HG03159 (cell line): ENCODE measurements at regions not wholly inside any gene's neighbourhood (a gene's known extent, or its start where the extent isn't known, plus 50 kb on each side); places are given as distances from the start of the nearest gene placed in this dataset.
"Not testable (repeated sequence)": the region's sequence is repeated elsewhere in the genome, so short reads cannot be mapped to it uniquely, and the experiment has no call there.

Source experiments
- ATAC-seq: cut with Tn5 transposase; IDR thresholded peaks from one replicate; pipeline ENCODE4 v1.9.1; 2021; ENCODE audit warnings: mild to moderate bottlenecking, moderate library complexity; ENCODE audit not compliant: unreplicated experiment

DNA sequence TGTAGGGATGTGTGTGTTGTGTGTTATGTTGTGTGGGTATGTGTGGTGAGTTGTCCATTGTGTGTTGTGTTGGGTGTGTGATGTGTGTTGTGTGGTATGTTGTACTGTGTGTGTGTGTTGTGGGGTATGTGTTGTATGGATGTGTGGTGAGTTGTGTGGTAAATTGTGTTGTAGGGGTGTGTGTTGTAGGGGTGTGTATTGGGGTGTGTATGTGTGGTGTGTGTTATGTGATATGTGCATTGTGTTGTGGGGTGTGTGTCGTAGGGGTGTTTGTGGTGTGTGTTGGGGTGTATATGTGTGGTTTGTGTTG is 97.8 kb upstream of the PODXL start:
- no peak for ATAC-seq

DNA sequence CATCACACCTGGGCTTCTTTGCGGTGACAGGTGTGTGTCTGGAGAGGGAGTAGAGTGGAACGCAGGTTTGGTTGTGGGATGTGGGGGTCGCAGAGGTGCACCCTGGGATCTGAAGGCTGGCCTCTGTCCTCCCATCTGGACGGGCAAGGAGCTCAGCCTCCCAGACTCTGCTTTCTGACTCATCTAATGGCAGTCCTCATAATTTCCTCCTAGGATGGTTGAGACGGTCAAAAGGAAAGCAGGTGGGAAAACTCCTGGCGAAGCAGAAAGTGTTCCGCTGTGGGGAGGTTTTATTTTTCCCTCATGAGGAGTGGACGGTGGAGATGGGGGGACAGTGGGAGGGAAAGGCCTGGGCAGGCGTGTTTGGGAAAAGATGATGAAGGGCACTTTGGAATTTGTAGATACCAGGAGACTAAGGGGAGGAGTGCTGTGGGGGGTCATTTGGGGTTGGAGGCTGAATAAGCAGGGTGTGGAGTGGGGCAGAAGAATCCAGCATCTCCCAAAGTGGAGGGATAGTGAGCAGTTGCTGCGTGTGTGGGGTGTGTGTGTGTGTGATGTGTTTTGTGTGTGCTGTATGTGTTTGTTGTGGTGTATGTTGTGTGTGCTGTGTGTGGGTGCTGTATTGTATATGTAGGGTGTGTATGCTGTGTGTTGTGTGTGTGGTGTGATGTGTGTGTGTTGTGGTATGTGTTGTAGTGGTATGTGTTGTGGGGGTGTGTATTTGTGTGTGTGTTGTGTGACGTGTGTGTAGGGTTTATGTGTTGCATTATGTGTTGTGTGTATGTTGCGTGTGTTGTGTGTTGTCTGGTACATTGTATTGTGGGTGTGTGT is 97.2 kb upstream of the PODXL start:
- no peak for ATAC-seq

DNA sequence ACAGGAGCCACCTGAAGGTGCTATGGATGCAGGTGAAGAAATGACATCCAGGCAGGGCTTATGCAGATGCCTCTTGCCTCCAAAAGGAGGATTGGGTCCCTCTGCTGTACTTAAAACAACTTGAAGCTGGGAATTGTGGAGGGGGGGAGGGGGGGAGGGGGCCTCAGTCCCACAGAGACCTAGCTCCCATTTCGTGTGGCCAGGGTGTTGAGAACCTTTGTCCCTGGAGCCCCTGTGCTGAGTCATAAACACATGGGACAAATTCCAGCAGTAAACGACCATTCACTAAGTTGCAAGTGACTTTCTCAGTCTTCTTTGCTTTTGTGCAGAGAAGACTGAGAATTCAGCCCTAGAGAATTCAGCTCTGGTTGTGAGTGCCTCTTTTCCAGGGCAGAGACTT is 96.5 kb upstream of the PODXL start:
- ATAC-seq = no peak

DNA sequence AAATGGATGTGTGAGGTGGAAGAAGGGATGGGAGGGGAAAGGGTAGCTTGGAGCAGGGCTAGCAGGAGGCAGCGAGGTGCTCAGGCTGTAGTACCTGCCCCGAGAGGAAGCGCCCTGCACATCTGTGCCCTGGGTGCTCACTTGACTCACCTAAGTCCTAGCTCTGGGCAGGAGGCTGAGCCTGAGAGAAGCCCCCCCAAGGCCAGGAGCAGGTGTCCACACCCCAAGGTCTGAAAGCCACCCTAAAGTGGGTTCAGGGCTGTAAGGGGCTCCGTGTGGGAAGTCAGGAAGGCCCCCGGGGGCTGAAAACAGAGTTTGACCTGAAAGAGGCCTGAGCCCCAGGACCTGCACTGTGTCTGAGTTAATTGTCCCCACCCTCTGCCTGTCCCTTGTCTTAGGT is 95.8 kb upstream of the PODXL start:
- no peak for ATAC-seq

DNA sequence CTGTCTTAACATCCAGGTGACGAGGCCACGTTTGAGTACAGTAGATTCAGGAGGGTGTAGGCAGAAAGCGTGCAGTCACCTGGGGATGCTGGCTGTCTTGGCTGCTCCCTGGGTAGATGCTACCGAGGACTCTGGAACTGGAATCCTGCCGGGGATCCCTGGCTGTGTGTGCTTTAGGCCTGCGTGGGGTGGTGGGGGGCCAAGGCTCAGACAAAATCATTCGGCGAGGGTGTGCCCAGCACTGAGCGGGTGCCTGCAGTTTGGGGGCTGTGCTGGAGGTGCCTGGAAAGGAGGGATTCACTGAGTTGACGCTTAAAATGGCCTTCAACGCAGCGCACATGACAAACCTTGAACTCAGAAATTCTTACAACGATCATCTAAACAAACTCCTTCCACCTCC is 93.5 kb upstream of the PODXL start:
- ATAC-seq = no peak

DNA sequence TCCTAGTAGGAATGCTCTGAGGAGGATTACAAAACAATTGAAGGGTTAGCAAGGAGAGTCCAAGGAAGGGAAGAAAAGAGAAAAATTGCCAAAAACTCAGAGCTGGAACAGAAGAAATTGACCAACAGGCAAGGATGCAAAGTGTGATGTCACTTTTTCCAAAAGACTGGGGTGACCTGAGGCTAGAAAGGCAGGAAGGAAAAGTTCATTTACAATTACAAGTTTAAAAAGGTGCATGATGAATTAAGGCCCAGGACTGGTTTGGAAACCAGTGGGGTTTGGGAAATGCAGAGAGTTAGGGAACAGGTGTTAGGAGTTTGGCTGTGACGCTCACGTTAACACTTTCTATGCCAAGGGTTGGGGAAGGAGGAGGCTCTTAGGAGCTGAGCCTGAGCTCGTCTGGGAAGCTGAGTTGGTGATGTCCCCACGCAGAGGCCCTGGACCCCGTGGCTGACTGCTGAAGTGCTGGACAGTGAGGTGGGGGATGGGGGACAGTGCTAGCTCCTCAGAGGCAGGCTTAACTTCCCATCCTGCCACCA is 92.6 kb upstream of the PODXL start:
- ATAC-seq = no peak

DNA sequence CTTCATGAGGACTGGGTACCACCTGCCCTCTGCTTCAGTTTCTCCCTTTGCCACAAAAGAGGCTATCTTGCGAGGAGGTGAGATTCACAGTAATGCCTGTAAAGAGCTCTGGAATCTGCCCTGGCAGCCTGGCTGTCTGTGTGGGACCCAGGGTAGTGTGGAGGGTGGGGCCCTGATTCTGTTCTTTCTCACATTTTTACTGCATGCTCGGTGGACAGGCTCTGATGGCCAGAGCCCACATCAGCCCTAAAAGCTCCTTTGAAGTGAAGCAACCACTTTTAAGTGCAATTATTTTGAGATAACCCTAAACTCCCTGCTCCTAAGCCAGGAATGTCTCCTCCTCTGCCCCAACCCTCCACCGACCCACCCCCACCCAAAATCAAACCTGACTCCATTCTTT is 92.1 kb upstream of the PODXL start:
- ATAC-seq = no peak

DNA sequence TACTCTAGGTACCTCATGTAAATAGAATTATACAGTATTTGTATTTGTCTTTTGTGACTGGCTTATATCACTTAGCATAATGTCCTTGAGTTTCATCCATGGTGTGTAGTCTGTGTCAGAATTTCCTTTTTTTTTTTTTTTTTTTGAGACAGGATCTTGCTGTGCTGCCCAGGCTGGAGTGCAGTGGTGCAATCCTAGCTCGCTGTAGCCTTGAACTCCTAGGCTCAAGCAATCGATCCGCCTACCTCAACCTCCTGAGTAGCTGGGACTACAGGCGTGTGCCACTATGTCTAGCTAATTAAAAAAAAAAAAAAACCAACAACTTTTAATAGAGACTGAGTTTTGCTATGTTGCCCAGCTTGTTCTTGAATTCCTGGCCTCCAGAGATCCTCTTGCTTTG is 89.8 kb upstream of the PODXL start:
- no peak for ATAC-seq

DNA sequence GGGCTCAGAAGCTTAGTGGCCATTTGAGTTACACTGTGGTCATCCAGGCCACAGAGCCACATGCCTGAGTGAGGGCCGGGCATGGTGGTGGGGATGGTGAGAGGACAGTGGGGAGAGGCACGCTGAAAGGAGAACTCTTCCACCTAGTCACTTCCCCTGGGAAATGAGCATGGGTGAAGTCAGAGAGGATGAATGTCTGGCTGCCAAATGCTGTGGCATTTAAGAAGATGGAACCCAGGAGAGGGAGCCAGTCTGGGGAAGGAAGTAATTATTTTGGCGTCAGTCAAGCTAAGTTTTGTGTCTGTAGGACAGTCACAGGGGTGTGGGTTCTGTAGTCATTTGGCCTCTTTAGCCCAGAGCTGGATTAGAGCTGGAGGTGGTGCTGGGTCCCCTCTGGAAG is 86.0 kb upstream of the PODXL start:
- ATAC-seq = no peak

DNA sequence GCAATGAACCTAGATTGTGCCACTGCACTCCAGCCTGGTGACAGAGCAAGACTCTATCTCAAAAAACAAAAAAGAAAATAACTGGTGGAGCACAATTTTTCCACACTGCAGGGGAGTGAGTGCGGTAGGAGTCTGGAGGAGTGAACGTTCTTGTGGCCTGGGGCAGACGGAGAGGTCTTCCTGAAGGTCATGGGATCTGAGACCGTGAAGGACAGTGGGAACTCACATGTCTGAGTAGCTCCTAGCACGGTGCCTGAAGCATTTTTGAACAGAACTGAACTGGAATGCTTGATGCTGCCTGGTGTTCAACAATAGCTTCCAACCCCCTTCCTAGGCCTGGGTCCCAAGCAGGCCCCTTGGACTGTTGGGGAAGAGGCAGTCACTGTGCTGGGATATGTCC is 84.3 kb upstream of the PODXL start:
- no peak for ATAC-seq

DNA sequence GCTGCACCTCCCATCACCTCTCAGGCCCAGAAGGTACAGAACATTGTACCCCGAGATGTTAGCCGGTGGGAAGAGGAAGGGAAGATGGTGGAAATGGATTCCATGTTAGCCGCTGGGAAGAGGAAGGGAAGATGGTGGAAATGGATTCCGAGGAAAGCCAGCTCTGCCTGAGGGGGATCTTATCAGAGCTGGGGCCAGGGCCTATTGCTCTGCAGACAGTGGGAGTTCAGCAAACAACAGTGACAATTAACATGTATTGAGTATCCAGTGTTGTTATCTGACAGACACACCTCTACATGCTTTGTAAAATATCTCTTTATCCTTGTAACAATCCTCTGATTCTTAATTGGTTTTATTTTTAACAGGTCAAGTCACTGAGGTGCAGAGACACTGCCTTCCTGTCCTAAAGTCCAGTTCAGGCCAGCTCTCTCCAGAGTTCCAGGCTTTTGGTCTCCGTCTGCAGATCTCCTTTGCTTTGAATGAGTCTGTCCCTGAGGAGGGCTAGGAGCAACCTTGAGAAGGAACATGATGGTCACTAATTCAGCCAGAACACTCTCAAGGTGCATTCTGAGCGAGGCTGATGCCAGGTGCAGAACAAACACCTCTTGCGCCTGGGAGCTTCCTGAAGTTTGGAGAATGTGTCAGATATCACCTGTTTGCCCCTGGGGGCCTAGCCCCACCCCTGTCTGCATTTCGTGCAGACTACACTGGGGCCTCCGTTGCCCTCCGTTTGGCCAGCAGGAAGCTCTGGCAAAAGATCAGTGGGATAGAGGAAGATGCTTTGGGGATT is 82.4 kb upstream of the PODXL start:
- ATAC-seq = no peak

DNA sequence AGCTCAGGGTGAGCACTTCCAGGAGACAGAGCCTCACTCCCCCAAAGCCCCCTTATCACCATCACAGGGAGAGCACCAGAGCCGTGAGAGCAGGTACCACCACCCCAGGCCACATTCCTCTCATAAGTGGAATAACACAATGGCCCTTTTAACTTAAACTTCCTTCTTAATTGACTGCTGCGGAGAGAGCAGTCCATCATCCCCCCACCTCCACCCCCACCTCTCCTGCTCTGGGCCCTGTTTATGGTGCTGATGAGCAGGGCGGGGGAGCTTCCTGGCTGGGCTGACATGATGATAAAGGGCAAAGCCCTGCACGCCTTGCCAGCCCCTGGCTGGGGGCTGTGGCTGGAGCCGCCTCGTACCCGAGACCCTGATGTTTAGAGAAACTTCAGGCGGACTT is 81.4 kb upstream of the PODXL start:
- ATAC-seq = no peak

DNA sequence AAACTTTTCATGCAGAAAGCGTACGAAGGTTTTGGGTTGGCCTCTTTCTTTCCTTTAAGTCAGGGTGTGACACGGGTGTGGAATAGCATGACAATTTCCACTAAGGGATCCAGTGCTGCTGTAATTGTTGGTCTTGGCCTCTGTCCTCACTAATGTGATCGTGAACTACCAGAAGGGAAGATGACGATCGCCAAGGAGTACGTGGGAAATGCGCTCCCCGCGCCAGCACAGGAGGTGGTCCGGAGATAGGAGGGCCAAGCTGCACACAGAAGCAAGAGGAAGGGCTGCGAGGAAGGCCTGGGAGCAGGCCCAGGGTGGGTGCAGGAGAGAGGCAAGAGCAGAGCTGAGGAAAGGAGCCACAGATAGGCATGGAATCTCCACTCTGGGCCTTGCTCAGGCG is 79.7 kb upstream of the PODXL start:
- ATAC-seq = no peak

DNA sequence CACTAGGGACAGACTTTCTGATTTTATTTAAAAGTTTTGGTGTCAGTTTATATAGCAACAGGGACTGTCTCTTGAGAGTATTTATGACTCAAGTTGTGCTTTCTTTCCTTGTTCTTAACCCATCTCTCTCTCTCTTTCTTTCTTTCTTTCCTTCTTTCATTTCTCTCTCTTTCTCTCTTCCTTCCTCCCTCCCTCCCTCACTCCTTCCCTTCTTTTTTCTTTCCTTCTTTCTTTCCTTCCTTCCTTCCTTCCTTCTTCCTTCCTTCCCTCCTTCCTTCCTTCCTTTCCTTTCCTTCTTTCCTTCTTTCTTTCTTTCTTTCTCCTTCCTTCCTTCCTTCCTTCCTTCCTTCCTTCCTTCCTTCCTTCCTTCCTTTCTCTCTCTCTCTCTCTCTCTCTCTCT is 77.8 kb upstream of the PODXL start:
- ATAC-seq = not testable (repeated sequence)

DNA sequence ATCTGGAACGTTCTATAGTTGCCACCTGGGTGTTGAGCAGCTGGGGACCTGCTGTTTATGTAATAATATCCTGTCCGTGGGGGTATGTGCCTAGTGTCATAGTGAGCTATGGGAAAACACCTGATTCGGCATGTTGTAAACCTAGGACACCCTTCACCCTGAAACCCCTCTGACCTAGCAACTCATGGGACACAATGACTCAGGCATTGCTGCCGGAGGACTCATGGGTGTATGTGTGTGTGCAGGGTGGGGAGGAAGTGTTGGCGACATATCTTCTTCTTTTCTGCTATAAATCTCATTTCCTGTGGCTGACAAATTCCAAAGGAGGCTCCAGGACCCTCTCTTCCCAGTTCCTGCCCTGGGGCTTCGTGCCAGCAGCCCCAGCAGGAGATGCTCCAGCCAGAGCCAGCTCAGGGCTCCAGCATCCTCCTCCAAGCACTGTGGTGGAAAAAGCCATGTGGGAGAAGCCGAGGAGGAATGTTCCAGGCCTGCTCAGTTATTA is 77.0 kb upstream of the PODXL start:
- no peak for ATAC-seq

DNA sequence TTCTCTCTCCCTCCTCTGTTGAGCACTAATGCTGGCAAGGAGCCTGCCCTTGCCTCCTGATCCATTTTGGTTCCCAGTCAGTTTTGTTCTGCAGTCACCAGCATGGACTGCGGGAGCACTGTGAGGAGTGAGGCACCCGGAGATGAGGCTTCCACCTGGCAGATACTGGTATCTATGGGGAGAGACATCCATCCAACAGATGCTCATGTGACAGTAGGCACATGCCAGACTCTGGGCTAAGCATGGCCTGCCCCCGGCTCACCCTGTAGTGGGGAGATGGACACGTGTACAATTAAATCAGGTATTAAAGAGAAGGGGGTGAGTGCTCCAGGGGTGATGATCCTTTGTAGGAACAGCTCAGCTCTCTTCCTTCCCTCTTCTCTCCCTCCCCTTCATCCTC is 74.0 kb upstream of the PODXL start:
- no peak for ATAC-seq

DNA sequence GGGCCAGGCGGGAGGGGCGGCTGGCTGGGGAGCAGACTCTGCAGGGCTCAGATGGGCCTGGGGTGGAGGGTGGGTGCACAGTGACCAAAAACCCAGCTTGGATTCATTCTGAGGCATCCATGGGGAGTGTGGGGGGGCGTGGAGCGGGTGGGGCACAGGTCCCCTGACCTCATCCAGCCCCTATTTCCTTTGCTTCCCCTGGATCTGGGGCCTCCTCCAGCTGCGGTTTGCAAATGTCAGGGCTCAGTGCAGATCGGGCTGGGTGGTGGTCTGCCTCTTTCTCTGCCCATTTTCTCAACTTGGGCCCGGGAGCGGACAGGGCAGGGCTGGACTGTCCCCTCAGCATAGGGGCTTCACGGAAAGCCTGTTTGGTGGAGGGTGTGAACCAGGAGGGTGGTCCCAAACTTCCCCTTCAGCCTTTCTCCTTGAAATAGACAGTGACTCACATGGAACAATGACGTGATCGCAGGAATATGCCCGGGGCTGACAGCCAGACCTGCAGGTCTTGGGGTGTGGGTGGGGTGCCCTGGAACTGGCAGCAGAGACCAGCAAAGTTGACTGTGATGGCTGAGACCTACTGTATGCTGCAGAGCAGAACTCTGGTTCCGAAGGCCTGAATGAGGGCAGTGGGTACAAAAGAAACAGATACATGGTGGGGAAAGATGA is 72.9 kb upstream of the PODXL start:
- no peak for ATAC-seq

DNA sequence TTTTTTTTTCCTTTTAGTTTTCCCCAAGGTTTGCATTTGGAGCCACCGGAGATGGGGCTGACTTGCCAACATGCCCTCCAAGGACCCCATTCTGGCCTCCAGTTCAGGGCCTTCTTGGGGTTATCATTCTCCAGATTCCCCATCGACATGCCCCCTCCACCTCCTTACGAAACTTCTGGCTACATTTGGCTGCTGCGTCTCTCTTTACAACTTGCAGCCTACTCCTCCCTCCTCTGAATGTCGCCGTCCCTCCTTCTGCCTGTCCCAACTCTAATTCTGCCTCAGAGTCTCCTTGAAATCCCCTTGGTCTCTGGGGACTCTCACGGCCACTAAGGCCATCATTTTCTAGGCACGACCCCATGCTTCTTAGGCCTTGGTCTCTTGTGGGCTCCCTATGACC is 72.2 kb upstream of the PODXL start:
- ATAC-seq = no peak

DNA sequence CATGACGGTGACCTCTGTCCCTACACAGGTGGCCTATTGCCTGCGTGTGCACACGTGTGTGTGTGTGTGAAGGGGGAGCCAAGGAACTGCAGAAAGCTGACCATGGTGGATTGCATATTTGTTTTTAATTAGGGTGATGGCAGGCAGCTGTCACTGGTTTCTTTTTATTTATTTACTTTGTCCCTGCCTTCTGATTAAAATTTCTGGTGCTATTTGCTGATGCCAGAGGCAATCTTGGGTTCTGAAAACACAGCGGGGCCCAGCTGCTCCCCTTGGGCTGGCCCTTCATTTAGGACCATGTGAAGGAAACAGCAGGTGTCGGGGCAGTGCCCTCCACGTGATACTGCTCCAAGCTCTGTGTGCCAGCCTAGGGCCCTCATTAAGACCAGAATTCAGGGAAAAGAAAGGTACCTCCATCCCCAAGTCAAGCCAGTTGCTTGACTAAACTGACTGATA is 71.3 kb upstream of the PODXL start:
- no peak for ATAC-seq

DNA sequence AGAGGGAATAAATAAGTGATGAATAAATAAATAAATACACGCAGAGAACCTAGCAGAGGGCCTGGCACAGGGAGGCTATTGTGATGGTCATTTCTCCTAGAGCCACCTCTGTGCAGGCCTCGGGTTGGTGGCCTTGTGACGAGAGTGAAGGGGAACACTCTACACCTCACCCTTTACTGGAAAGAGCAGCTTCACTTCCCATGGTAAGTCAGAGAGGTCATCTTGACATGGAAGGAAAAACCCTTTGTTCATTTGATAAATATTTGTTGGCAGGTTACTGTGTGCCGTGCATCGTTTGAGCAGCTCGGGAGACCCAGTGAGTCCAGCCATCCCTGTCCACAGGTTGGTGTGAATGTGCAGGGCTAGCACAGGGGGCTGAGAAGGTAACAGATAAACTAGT is 70.2 kb upstream of the PODXL start:
- ATAC-seq = no peak

DNA sequence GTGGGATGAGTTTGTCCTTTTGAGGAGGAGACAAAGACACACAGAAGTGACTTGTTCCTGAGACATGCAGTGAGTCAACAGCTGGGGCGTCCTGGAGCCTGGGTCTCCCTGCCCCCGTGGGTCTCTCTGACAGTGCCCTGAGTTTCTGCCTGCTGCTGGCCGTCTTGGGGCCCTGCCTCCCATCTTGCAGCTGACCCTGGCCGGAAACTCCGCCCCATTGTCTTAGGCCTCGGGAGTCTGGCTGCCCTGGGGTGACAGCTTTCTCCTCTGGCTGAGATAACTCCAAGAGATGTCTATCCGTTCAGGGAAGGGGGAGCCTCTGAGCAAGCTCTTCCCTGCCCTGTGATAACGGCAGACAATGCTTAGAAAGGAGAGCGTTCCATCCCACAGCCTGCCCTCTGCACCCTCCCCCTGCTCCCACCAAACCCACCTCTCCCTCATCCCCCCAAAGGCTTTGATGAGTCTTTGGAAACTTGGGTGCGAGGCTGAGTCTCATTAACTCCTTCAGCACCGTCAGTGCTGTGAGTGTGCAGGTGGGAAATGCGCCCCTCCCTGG is 69.5 kb upstream of the PODXL start:
- no peak for ATAC-seq
